HUES64 (cell line): ENCODE measurements at regions not wholly inside any gene's neighbourhood (a gene's known extent, or its start where the extent isn't known, plus 50 kb on each side); places are given as distances from the start of the nearest gene placed in this dataset.

Experiments
- H3K27ac ChIP-seq: 2 replicates; pipeline ENCODE4 v1.7.0; 2013; ENCODE audit warnings: low read depth, low read length, inconsistent platforms
- H3K27me3 ChIP-seq: 2 replicates; pipeline ENCODE4 v1.6.1; 2013; ENCODE audit warnings: mild to moderate bottlenecking, low read length; ENCODE audit not compliant: insufficient read depth
- H3K36me3 ChIP-seq: 2 replicates; pipeline ENCODE4 v1.6.1; 2013; ENCODE audit warnings: mild to moderate bottlenecking, low read length; ENCODE audit not compliant: insufficient read depth
- H3K4me1 ChIP-seq: 2 replicates; pipeline ENCODE4 v1.6.1; 2013; ENCODE audit warnings: mild to moderate bottlenecking, low read length, moderate library complexity; ENCODE audit not compliant: insufficient read depth
- H3K4me3 ChIP-seq: 2 replicates; pipeline ENCODE4 v1.5.1; 2013; ENCODE audit warnings: mild to moderate bottlenecking, low read length, moderate library complexity
- H3K9ac ChIP-seq: 2 replicates; pipeline ENCODE4 v1.6.1; 2013; ENCODE audit warnings: mild to moderate bottlenecking, low read depth, low read length
- H3K9me3 ChIP-seq: 2 replicates; pipeline ENCODE4 v1.6.1; 2013; ENCODE audit warnings: low read depth, low read length; ENCODE audit not compliant: insufficient read depth
- WGBS: fragments of 150-250, 120-280 bp; methylation state at CpG from one replicate; pipeline ENCODE4 v1.1.7; 2013; ENCODE audit warnings: missing lambda C conversion rate; 5-methylcytosine and 5-hydroxymethylcytosine counted together

- Histone ChIP-seq H3K27me3 (no peaks in the 10 kb centered on the region), H3K9me3 (peaks cover 2% of the 10 kb centered on the region; the same call in 1 of the 2 replicates), H3K27ac (no peak overlapping the region), H3K36me3 (no peaks in the 10 kb centered on the region), H3K9ac (no peak overlapping the region), H3K4me1 (no peaks in the 10 kb centered on the region), H3K4me3 (no peak overlapping the region)
- 97% methylated on average over 4 of the region's 4 CpGs for WGBS
Measured at GRCh38 chr16:77662246-77662645, 60.1 kb upstream of the NUDT7 start.

- no peaks in the 10 kb centered on the region for H3K36me3 ChIP-seq
- H3K9ac ChIP-seq, result no peak overlapping the region
- WGBS, result 89% methylated on average over 2 of the region's 2 CpGs
- no peak overlapping the region for H3K4me3 ChIP-seq
- no peaks in the 10 kb centered on the region for H3K27me3 ChIP-seq
- peaks cover 2% of the 10 kb centered on the region; the same call in 1 of the 2 replicates for H3K9me3 ChIP-seq
- H3K27ac ChIP-seq, result no peak overlapping the region
- H3K4me1 ChIP-seq, result no peaks in the 10 kb centered on the region
Measured at GRCh38 chr16:77663711-77664110, 58.6 kb upstream of the NUDT7 start.

GRCh38 chr16:77666771-77667170 lies 55.5 kb upstream of the NUDT7 start:
- Histone ChIP-seq H3K9ac (no peak overlapping the region), H3K27ac (no peak overlapping the region), H3K4me1 (no peaks in the 10 kb centered on the region), H3K36me3 (no peaks in the 10 kb centered on the region), H3K9me3 (peaks cover 2% of the 10 kb centered on the region; the same call in 1 of the 2 replicates), H3K27me3 (no peaks in the 10 kb centered on the region), H3K4me3 (no peak overlapping the region)
- 92% methylated on average over 3 of the region's 3 CpGs for WGBS

- Histone ChIP-seq H3K9ac (no peak overlapping the region), H3K9me3 (peaks cover 2% of the 10 kb centered on the region; the same call in 1 of the 2 replicates), H3K4me3 (no peak overlapping the region), H3K27me3 (no peaks in the 10 kb centered on the region), H3K36me3 (no peaks in the 10 kb centered on the region), H3K27ac (no peak overlapping the region), H3K4me1 (no peaks in the 10 kb centered on the region)
- no CpG with 5 or more reads among the region's 1 CpG for WGBS
Measured at GRCh38 chr16:77668201-77668600, 54.1 kb upstream of the NUDT7 start.

GRCh38 chr16:77669057-77669456 lies 53.3 kb upstream of the NUDT7 start:
- no peak overlapping the region for H3K9ac ChIP-seq
- no peaks in the 10 kb centered on the region for H3K36me3 ChIP-seq
- no peak overlapping the region for H3K4me3 ChIP-seq
- 97% methylated on average over 3 of the region's 3 CpGs for WGBS
- peaks cover 2% of the 10 kb centered on the region; the same call in 1 of the 2 replicates for H3K9me3 ChIP-seq
- H3K27me3 ChIP-seq, result no peaks in the 10 kb centered on the region
- no peaks in the 10 kb centered on the region for H3K4me1 ChIP-seq
- H3K27ac ChIP-seq, result no peak overlapping the region
